GM12865 (cell line): ENCODE measurements at regions not wholly inside any gene's neighbourhood (a gene's known extent, or its start where the extent isn't known, plus 50 kb on each side); places are given as distances from the start of the nearest gene placed in this dataset.

Experiments
- DNase-seq: peaks from one replicate; pipeline ENCODE4 v3.0.0; 2010; ENCODE audit warnings: low read depth
- H3K4me3 ChIP-seq: 2 replicates; pipeline ENCODE4 v1.5.1; 2011; ENCODE audit warnings: mild to moderate bottlenecking, low read depth, low read length, control low read depth
- TF ChIP-seq, protein P1 (sequence below): IDR thresholded peaks from 2 replicates; pipeline ENCODE4 v1.5.1; 2011; ENCODE audit warnings: low read length, control low read depth, low read depth, inconsistent platforms; ENCODE audit not compliant: insufficient read depth; ENCODE audit errors: missing control alignments

DNA sequence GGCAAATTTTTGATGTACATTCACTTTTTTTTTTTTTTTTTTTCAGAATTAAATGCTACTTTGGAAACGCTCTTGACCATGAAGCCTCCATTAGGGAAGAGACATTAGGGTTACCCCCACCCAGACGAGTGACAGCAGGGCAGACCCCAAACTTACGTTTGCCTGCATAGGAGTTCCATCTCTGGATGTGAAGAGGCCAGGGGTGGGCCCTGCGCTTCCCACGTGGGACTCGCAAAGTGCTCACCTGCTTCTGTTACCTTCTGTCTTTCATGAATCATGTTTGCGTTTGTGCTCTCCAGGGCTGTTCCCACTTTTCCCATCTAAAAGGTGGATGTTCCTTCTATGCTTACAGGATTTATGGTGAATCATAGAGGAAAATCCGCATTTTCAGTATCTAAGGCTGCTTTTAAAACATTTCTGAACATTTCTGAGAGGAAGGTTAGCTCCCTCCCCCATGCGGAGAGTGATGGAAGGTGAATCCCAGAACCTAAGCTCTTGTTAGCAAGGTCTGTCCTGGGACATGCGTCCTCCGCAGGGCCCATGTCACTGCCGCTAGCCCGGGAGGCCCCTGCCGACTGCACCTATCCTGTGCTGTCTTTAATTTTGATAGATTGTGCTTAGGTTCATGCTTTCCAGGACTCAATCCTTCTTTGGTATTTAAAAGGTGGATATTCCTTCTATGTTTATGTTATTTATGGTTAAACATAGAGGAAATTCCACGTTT is 135.7 kb upstream of the RTL1 start:
- no peak for DNase-seq
- TF ChIP-seq, protein P1, sequence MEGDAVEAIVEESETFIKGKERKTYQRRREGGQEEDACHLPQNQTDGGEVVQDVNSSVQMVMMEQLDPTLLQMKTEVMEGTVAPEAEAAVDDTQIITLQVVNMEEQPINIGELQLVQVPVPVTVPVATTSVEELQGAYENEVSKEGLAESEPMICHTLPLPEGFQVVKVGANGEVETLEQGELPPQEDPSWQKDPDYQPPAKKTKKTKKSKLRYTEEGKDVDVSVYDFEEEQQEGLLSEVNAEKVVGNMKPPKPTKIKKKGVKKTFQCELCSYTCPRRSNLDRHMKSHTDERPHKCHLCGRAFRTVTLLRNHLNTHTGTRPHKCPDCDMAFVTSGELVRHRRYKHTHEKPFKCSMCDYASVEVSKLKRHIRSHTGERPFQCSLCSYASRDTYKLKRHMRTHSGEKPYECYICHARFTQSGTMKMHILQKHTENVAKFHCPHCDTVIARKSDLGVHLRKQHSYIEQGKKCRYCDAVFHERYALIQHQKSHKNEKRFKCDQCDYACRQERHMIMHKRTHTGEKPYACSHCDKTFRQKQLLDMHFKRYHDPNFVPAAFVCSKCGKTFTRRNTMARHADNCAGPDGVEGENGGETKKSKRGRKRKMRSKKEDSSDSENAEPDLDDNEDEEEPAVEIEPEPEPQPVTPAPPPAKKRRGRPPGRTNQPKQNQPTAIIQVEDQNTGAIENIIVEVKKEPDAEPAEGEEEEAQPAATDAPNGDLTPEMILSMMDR: no peak
- no peak overlapping the region for H3K4me3 ChIP-seq

DNA sequence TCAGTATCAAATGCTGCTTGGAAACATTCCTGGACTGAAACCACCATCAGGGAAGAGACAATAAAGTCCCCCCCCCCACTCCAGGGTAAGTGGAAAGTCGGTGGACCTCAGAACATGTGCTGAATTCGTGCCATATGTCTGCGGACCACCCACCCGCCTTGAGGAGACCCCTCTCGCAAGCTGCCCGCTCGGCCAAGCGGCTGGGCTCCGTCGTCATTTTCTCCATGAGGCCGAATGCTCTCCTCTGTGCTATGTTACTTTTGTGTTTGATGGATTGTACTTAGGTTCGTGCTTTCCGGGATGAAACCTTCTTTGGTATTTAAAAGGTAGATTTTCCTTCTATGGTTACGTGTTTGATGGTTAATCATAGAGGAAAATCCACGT is 136.2 kb upstream of the RTL1 start:
- H3K4me3 ChIP-seq: no peak overlapping the region
- TF ChIP-seq, protein P1: no peak
- DNase-seq: no peak

DNA sequence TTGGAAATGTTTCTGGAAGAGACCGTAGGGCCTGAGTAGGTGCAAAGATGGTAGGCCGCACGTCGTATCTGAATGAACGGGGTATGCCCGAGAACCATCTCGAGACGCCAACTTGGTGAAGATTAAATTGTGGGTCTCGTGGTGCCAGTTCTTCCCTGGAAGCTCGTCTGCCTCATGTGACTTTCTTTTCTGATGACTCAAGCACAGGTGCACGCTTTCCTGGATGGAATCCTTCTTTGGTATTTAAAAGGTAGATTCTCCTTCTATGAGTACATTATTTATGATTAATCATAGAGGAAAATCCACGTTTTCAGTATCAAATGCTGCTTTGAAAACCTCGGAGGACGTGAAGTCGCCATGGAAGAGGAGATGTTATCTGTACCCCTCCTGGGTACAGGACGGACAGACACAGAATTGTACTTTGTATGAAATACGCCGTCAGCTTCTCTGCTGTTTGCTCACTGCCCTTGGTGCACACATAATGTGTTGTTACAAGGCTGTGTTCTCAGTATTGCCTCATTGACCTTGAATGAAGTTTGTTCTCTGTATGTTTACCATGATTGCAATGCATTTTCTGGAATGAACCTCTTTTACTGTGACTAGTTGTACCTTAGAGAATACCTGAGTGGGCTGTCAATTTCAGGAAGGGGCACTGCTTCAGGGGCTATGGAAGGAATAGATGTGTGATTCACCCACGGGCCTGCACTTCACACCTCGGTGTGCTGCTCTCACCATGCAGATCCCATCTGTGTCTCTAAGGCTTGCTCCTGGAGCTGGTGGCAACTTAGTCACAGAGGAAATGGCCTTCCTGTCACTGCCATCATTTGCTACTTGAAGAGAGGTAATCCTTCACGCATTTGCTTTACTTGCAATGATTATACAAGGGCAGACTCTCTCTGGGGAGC is 137.3 kb upstream of the RTL1 start:
- H3K4me3 ChIP-seq: no peak overlapping the region
- DNase-seq: no peak
- TF ChIP-seq, protein P1: no peak

DNA sequence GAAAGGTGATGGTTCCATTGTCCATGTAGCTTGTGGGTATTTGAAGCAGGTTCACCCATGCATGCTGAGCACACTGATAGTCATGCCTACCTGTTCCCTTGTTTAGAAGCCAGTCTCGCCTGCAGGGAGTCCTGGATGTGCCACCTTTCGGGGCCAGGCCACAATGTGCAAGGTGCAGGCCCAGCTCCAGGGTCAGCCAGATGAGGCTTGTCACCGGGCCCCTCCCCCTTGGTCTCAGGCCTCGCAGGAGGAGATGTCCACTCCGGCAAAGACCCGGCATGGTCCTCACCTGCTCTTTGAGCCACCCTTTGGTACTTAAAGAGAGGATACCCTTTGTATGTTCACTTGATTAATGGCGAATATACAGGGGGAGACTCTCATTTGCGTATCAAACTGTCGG is 140.4 kb upstream of the RTL1 start:
- TF ChIP-seq, protein P1: no peak
- H3K4me3 ChIP-seq: no peak overlapping the region
- no peak for DNase-seq

DNA sequence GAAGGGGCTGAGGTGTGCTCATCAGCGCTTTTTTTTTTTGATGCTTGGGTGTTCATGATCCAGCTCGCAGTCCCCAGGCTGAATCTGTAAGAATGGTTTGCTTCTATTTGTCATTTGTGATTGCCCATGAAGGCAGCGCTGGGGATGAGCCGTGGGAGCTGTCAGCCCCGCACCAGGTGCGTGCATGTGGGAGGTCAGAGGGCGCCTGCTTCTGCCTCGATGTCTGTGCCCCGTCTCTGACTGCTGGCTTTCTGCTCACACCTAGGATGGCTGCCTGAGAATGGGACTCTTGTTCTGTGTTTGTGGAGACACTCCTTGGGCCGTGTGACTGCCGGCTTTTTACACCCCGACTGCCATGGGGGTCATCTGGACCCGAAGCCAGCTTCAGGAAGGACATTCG is 141.2 kb upstream of the RTL1 start:
- no peak for DNase-seq
- no peak overlapping the region for H3K4me3 ChIP-seq
- TF ChIP-seq, protein P1: no peak

DNA sequence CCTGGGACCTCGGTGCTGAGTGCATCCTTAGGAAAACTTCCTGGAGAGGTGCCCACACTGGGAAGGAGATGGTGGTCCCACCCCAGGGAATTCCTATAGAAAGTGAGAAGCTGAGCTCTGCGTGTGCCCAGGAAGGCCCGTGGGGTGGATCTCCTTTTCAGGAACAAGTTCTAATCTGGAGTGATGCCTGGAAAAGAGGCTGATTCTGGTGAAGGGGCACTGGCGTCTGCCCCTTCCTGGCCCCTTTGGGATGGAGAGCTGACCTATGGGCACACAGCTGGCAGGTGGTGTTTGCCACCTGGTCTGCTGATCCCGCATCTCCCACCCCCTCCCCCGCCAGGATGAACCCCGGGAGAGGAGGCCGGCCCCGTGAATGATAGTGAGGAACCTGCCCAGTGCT is 142.0 kb upstream of the RTL1 start:
- no peak for DNase-seq
- TF ChIP-seq, protein P1: no peak
- no peak overlapping the region for H3K4me3 ChIP-seq
